NCI-H1417 (cell line): ENCODE measurements at regions not wholly inside any gene's neighbourhood (a gene's known extent, or its start where the extent isn't known, plus 50 kb on each side); places are given as distances from the start of the nearest gene placed in this dataset.
A peak's percentile ranks its signal among the peaks of the same experiment; 100 is the strongest.
"Not testable (repeated sequence)": the region's sequence is repeated elsewhere in the genome, so short reads cannot be mapped to it uniquely, and the experiment has no call there.

Experiments
- DNase-seq, 3 experiments: peaks; one replicate each; lab custom pipeline; 2025; lab: John Stamatoyannopoulos, UW

- DNase-seq = not testable (repeated sequence)
Observed at GRCh38 chr9:41367301-41367700, 178.2 kb upstream of the ZNG1F start.

- DNase-seq = not testable (repeated sequence)
Observed at GRCh38 chr9:41361790-41362189, 172.7 kb upstream of the ZNG1F start.

DNA sequence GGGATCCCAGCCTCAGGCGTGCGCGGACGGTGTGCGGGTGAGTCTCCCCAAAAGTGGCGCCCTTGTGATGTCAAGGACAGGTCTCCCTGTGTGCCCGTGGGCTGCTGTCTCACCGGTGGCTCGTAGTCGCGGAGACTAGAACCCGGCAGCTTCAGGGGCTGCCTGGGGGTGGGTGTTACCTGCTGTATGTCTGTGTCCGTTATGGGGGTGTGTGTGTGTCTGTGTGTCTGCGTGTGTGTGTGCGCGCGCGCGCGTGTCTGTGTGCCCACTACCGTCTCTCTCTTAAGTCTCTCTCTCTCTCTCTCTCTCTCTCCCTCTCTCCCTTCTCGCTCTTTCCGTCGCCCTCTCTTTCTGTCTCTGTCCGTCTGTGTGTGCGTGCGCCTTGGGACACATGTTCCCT lies 170.0 kb upstream of the ZNG1F start:
- peak in 2 of 3 experiments; percentile 54 to 69 for DNase-seq

- DNase-seq = peak; percentile 50 to 86 (median 81)
Observed at GRCh38 chr9:41358682-41359081, 169.6 kb upstream of the ZNG1F start.

GRCh38 chr9:41357918-41358404 lies 168.8 kb upstream of the ZNG1F start:
- not testable (repeated sequence) for DNase-seq

DNA sequence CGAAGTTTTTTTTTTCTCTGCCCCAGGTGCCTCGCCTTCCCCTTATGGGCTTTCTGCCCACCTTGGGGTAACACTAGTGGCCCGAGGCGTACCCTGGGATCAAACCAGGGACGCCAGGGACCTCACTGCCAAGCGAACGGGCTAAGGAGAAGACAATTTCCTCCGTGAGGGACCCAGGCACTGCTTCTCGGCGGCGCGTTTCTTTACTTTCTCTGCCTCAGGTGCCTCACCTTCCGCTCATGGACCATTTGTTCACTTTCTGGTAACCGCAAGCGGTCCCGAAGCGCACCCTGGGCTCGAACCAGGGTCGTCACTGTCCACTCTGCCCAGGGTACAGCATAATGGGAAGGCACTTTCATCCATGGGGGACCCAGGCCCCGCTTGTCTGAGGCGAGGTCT lies 168.2 kb upstream of the ZNG1F start:
- DNase-seq = not testable (repeated sequence)

DNA sequence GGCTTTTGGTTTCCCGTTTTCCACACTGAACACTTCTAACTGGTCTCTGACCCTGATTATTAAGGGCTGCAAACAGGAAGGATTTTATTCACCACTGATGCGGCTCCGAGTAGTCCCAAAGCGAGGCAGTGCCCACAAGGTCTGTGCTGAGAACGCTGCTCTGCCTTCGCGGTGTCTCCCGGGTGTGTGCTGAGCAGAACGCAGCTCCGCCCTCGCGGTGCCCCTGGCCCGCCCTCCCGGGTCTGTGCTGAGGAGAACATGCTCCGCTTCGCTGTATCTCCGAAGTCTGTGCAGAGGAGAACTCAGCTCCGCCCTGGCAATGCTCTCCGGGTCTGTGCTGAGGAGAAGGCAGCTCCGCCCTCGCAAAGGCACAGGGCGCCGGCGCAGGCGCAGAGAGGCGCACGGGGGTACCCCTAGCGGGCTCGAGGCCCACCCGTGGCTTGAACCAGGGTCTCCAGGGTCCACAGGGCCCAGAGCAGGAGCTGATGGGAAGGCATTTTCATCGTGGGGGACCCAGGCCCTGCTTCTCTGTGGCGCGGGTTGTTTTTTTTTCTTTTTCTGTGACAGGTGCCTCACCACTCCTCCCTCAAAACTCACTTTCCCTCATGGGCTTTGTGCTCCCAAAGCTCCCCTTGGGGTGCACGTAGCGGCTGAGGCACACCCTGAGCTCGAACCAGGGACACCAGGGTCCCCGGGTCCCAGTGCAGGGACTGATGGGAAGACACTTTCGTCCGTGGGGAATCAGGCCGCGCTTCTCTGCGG lies 167.7 kb upstream of the ZNG1F start:
- peak in 1 of 3 experiments; percentile 16 for DNase-seq

DNA sequence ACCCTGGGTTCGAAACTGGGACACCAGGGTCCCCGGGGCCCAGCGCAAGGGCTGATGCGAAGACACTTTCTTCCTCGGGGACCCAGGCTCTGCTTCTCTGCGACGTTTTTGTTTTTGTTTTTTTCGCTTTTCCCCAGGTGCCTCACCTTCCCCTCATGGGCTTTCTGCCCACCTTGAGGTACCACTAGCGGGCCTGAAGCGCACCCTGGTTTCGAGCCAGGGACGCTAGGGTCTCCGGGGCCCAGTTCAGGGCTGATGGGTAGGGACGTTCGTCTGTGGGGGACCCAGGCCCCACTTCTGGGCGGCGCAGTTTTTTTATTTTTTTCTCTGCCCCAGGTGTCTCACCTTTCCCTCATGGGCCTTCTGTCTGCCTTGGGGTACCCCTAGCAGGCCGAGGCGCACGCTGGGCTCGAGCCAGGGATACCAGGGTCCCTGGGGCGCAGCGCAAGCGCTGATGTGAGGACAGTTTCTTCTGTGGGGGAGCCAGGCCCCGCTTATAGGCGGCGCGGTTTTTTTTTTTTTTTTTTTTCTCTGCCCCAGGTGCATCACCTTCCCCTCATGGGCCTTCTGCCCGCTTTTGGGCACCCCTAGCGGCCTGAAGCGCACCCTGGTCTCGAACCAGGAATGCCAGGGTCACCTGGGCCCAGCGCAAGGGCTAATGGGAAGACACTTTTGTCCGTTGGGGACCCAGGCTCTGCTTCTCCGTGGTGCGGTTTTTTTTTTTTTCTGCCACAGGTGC lies 166.8 kb upstream of the ZNG1F start:
- DNase-seq = not testable (repeated sequence)

- not testable (repeated sequence) for DNase-seq
Observed at GRCh38 chr9:41354978-41355377, 165.9 kb upstream of the ZNG1F start.

DNA sequence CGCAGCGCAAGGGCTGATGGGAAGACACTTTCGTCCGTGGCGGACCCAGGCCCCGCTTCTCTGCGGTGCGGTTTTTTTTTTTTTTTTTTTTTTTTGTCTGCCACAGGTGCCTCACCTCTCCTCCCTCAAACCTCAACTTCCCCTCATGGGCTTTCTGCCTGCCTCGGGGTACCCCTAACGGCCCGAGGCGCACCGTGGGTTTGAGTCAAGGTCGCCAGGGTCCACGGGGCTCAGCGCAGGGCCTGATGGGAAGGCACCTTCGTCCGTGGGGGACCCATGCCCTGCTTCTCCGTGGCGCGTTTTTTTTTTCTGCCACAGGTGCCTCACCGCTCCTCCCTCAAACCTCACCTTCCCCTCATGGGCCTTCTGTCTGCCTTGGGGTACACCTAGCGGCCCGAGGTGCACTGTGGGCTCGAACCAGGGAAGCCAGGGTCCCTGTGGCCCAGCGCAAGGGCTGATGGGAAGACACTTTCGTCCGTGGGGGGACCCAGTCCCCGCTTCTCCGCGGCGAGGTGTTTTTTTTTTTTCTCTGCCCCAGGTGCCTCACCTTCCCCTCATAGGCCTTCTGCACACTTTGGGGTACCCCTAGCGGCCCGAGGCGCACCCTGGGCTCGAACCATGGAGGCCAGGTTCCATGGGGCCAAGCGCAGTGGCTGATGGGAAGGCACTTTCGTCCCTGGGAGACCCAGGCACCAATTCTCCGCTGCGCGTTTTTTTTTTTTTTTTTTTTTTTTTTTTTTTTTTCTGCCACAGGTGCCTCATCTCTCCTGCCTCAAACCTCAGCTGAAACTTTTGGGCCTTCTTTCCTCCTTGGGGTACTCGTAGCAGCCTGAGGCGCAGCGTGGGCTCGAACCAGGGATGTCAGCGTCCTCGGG lies 165.2 kb upstream of the ZNG1F start:
- DNase-seq = not testable (repeated sequence)

DNA sequence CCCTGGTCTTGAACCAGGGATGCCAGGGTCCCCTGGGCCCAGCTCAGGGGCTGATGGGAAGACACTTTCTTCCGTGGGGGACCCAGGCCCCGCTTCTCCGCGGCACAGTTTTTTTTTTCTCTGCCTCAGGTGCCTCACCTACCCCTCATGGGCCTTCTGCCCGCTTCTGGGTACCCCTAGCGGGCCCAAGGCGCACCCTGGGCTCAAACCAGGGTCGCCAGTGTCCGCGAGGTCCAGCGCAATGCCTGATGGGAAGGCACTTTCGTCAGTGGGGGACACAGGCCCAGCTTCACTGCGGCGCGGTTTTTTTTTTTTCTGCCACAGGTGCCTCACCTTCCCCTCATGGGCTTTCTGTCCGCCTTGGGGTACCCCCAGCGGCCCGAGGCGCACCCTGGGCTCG lies 163.9 kb upstream of the ZNG1F start:
- DNase-seq = not testable (repeated sequence)

DNA sequence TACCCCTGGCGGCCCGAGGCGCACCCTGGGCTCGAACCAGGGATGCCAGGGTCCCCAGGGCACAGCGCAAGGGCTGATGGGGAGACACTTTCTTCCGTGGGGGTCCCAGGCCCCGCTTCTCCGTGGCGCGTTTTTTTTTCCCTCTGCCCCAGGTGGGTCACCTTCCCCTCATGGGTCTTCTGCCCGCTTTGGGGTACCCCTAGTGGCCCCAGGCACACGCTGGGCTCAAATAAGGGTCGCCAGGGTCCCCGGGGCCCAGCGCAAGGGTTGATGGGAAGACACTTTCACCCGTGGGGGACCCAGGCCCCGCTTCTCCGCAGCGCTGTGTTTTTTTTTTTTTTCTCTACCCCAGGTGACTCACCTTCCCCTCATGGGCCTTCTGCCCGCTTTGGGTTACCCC lies 163.3 kb upstream of the ZNG1F start:
- not testable (repeated sequence) for DNase-seq

GRCh38 chr9:41347893-41348292 lies 158.8 kb upstream of the ZNG1F start:
- DNase-seq = not testable (repeated sequence)

- not testable (repeated sequence) for DNase-seq
Observed at GRCh38 chr9:41332562-41332961, 143.4 kb upstream of the ZNG1F start.

- not testable (repeated sequence) for DNase-seq
Observed at GRCh38 chr9:41321277-41321676, 132.2 kb upstream of the ZNG1F start.

DNA sequence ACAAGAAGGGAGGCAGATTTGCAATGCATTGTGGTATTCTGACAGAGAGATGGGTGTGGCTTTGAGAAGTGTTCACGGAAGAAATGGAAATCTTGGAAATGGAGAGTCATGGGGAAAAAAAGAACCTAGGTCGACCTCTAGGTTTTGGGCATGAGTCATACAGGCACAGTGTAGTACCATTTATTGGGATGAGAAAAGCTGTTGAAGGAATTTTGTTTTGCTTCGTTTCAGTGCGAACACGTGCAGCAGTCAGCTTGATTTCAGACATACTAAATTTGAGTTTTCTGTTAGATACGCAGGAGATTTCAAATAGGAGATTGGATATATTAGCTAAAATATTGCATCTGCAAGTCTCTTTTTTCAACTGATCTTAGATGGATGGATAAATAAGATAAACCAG lies 119.8 kb upstream of the ZNG1F start:
- DNase-seq = not testable (repeated sequence)

DNA sequence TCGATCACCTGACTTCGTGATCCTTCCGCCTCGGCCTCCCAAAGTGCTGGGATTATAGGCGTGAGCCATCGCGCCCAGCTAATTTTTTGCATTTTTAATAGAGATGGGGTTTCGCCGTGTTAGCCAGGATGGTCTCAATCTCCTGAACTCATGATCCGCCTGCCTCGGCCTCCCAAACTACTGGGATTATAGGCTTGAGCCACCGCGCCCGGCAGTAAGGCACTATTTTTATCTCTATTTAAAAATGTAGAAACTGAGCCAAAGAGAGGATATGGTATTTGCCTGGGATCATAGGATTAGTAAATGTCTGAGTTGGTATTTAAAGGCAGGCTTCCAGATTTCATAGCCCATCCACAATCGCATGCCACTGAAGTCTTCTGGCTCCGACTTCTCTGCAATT lies 96.6 kb upstream of the ZNG1F start:
- not testable (repeated sequence) for DNase-seq

- not testable (repeated sequence) for DNase-seq
Observed at GRCh38 chr9:41280299-41281238, 91.5 kb upstream of the ZNG1F start.

DNA sequence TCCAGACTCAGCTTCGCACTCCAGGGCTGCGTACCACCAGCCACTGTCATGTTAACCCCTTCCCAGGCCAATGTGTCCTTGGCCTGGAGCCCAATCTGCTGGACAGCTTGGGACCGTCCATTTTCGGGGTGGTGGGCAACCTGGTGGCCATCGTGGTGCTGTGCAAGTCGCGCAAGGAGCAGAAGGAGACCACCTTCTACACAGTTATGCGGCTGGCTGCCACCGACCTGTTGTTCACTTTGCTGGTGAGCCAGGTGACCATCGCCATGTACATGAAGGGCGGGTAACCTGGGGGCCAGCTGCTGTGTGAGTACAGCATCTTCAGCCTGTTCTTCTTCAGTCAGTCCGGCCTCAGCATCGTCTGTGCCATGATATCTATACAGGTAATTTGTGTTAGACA lies 90.3 kb upstream of the ZNG1F start:
- DNase-seq = not testable (repeated sequence)

DNA sequence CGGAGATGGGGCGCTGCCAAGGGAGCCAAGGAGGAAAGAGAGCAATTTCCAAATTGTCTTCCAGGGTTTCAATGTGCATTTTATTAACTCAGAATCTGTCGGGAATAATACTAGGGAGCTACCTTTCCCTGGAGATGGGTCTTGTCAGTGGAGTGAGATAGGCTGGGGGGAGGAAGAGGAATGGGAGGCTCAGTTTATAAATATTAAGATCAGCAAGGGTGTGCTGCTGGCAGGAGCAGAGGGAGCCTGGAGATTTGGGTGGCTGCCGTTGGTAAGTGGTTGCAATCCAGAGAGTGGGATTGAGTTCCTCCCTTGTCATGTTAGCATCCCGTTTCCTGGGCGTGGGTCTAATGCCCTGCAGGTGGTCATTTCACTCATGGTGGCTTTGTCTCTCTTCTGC lies 89.9 kb upstream of the ZNG1F start:
- DNase-seq = not testable (repeated sequence)
